A673 (cell line): ENCODE measurements at regions not wholly inside any gene's neighbourhood (a gene's known extent, or its start where the extent isn't known, plus 50 kb on each side); places are given as distances from the start of the nearest gene placed in this dataset.

Experiments used
- CTCF ChIP-seq: fragments of 300-800, 200-600 bp; sonication (generic); conservative IDR thresholded peaks from 2 replicates; pipeline ENCODE4 v1.5.1; 2017; ENCODE audit warnings: low read depth, mild to moderate bottlenecking, antibody characterized with exemption, low read length, moderate library complexity, mixed read lengths
- EZH2 ChIP-seq: fragments of 200-600 bp; sonication (generic); IDR thresholded peaks from 2 replicates; pipeline ENCODE4 v1.6.1; 2017; ENCODE audit warnings: borderline replicate concordance, low read depth, mild to moderate bottlenecking, mixed read lengths, antibody characterized with exemption, low read length; ENCODE audit not compliant: poor library complexity, severe bottlenecking

GRCh38 chr12:58250077-58250476 lies 308.7 kb downstream of the ATP23 start:
- no peak for TF ChIP-seq CTCF
- no peak for TF ChIP-seq EZH2
